HG02981 (cell line): ENCODE measurements at regions not wholly inside any gene's neighbourhood (a gene's known extent, or its start where the extent isn't known, plus 50 kb on each side); places are given as distances from the start of the nearest gene placed in this dataset.
"Not testable (repeated sequence)": the region's sequence is repeated elsewhere in the genome, so short reads cannot be mapped to it uniquely, and the experiment has no call there.

Source experiments
- ATAC-seq: cut with Tn5 transposase; IDR thresholded peaks from one replicate; pipeline ENCODE4 v1.9.1; 2021; ENCODE audit warnings: mild to moderate bottlenecking, moderate library complexity; ENCODE audit not compliant: unreplicated experiment

DNA sequence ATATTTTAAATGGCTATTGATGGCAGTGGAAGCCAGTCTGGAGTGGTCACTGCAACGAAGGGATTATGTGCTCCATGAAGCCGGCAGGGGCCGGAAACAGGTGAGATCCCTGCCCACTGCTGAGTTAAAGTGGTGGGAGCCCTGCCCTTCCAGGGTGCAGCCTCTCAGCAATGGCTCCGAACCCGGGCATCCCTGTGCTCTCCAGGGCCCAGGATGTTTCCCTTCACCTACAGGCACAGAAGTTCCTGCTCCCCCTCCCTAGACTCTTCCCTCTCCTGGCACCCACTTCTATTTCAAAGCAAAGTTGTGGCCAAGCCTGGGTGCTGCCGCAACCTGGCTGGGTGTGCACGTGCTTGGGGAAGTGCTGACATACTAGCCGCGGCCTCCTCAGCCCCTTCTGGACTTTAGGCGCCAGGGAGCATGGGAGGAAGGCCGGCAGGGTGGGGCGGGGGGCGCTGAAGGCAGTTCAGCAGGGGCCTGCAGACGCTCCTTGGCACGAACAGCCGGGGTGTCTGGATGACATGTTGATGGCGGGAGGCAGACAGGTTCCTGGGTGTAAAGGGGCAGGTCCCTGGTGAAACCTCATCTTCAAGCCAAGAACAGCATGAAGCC lies 452.3 kb downstream of the HTR1B start:
- no peak for ATAC-seq

DNA sequence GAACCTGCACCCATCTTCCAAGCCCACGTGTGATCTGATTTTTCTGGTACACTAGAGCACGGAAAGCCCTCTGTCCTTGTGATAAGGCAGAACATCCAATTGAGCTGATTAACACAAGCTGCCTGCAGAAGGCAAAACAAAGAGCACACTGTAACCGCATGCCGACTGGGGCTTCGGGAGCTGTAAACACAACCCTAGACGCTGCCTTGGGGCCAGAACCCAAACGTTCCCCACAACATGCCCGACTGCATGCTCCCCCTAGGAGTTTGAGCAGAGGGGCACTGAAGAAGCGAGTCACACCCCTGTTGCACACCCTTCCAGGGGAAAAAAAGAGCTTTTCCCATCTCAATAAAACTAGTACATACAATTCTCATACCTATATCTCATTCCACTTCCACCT lies 470.7 kb downstream of the HTR1B start:
- no peak for ATAC-seq

DNA sequence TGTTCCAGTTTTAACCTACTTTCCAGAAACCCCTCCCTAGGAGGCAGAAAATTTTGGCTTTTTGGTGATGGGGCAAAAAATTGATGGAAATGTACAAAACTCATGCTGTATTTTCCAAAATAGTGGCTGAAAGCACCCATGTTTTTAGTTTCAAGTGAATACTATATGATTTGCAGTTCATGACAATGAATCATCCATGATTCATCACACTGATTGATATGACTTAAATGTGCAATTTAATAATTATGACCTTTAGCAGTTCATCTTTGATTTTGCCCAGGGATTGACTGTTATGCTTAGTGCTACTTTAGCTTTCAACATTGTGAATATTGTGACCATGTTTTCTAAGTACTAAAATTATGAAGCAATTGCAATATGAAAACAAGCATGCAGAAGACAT lies 478.7 kb downstream of the HTR1B start:
- no peak for ATAC-seq

DNA sequence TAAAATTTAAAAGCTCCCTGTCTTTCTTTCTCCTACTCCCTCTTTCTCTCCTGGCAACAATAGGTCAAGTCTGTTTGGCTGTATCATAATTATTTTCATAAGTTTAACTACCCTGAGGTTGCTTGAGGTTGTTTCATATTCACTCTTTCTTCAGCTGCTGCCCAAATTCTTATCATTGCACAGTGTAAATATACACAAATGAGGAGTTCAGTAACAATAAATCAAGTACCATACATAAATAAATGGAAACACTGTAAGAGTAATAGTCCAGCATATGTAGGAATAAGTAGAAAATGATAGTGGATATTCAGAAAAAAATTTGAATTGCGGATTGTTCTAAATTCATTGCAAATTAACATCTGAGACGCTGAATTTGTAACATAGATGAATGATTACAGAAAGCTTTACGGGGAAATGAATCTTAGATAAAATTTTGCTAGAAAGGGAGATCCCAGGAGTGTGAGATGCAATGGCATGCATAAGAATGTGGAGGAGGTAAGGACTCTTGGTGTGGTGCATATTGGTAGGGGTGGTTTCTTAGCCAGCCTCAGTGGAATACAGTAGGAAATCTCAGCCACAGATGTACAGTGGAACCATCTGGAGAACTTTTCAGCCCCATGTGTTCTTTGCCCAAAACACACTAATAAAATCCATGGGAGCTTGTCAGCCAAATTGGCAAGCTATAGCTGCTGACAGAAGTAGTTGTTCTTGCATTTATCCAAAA lies 480.7 kb downstream of the HTR1B start:
- ATAC-seq = no peak

DNA sequence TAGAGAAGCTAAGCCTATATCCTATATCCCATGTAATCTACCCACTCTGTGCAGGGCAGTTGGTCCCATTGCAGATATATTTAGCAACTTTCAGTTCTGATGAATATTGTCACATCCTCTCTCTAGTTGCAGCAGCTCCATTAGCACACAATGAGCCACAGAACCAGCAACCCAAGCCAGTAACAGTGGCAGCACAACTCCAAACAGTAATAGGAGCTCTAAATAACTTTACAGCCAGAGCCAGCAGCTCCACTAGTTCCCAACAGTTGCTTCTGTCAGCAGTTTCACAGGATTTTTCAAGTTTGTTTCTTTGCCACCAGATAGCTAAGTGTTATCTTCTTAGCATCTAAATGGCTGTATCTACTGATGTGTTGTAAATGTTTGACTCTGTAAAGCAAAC lies 490.8 kb downstream of the HTR1B start:
- no peak for ATAC-seq

DNA sequence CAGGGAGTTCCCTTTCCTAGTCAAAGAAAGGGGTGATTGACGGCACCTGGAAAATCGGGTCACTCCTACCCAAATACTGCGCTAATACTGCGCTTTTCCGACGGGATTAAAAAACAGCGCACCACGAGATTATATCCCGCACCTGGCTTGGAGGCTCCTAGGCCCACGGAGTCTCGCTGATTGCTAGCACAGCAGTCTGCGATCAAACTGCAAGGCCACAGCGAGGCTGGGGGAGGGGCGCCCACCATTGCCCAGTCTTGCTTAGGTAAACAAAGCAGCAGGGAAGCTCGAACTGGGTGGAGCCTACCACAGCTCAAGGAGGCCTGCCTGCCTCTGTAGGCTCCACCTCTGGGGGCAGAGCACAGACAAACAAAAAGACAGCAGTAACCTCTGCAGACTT lies 504.1 kb downstream of the HTR1B start:
- ATAC-seq = not testable (repeated sequence)

DNA sequence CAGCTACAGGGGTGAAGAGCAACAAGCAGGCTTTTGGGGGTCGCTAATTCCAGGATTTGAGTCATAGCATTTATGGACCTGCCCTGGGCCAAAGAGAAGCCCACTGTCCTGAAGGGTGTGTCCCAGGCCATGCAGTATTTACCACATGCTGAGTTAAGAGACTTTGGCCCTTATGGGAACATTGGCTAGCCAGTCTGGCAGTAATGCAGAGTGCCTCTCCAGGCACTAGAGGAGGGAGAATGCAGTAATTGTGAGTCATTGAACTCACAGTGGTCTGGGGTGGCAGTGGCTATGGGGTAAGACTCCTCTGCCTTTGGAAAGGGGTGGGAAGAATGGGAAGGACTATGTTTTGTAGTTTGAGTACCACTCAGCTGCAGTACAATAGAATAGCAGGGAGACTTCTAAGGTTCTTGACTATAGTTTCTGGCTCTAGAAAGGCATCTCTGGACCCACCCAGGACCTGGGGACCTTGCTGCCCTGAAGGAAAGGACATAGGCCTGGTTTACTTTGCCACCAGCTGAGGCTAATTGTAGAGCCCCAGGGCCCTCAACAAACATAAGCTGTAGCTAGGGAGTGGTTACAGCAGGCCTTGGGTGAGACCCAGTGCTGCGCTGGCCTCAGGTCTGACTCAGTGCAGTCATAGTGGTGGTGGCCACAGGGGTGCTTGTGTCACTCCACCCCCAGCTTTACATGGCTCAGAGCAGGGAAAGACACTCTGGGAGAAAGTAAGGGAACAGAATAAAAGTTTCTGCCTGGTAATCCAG lies 520.9 kb downstream of the HTR1B start:
- no peak for ATAC-seq

DNA sequence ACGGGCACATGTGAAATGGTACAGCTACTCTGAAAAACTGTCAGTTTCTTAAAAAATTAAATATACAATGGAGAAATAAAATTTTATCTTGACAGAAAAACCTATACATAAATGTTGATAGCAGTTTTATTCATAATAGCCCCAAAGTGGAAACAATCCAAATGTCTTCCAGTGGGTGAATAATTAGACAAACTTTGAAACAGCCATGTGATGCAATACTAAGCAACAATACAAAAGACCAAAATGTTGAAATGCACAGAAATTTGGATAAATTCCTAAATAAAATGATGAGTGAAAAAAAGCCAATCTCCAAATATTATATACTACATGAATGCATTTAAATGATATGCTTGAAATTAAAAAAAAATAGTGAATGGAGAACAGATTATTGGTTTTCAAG lies 523.1 kb downstream of the HTR1B start:
- ATAC-seq = no peak

DNA sequence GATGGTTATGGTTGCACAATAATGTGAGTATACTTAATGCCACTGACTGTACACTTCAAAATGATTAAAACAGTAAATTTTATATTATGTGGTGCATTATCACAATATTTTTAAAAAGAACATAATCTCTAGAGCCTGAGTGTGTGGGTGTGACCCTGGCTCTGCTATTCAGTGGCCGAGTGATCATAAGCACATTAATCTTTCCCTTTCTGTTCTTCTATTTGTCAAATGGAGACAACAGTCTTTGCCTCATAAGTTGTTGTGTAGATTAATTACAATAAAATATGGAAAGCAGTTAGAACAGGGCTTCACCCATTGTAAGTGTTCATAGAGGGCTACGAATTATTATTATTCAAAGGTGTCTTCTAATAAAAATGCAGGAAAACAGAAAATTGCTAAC lies 548.6 kb downstream of the HTR1B start:
- ATAC-seq = no peak

DNA sequence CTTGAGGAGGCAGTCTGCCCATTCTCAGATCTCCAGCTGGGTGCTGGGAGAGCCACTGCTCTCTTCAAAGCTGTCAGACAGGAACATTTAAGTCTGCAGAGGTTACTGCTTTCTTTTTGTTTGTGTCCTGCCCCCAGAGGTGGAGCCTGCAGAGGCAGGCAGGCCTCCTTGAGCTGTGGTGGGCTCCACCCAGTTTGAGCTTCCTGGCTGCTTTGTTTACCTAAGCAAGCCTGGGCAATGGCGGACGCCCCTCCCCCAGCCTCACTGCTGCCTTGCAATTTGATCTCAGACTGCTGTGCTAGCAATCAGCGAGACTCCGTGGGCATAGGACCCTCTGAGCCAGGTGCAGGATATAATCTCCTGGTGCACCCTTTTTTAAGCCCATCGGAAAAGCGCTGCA lies 557.8 kb downstream of the HTR1B start:
- ATAC-seq = not testable (repeated sequence)

DNA sequence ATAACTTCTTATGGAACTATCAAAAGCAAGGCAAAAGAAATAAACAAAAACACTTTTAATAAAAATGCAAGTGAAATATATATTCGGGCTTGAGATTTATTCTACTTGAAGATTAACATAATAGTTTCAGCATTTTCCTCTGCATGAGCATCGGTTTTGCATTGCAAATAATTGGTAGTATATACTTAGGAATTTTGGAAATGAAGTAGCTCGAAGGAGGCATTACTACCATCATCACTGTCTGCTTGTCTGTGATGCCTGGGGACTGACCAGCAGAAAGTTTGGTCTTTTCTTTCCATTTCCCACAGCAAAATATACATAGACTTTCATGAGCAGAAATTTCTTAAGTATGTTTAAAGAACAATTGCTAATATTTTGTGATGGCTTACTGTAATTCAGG lies 570.7 kb downstream of the HTR1B start:
- ATAC-seq = no peak

DNA sequence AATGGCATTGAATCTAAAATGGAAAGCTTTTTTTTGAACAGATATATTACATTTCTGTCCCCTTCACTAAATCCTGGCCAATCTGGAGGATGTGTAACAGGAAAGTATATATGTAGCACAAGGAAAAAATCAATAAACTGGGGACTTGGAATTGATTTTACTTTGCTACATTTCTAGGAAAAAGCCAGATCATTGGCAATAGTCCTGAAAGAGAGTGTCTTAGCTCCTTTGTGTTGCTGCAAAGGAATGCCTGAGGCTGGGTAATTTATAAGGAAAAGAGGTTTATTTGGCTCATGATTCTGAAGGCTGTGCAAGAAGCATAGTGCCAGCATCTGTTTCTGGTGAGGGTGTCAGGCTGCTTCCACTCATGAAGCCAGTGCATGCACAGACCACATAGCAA lies 574.9 kb downstream of the HTR1B start:
- no peak for ATAC-seq

DNA sequence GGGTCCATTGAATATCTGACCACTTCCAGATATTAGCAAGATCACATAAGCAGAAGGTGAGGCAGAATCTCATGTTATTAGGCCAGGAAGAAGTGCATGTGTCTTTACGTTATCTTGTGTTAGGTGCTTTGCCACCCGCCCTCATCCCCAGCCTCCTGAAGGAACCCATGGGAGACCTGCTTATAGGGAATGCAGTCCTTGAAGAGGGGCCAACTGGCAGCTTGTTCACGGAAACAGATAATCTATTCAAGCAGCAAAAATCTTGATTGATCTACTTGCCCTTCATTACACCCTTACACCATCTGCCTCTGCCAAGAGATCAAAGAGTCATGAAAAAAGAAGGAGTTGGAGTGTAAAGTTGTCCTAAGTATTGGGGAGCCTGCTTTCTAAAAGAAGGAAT lies 576.4 kb downstream of the HTR1B start:
- ATAC-seq = no peak

DNA sequence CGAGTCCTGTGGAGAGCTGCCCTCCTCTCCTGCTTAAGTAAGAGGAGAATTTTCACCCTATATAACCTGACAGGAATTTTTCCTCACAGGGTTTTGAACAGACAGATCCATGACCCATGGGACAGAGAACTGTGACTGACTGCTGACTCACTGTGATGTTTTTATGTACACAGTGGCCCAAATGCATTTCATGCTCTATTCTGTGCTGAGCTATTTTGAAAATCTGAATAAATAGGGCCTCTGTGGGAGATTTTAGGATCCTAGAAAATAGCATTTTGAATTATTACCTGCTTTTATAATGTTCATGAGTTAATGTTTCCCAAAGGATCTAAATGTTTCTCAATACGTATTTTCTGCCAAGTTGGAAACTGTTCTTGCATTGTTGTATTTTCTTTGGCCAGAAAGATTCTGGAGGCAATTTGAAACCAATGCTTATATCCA lies 577.4 kb downstream of the HTR1B start:
- no peak for ATAC-seq

DNA sequence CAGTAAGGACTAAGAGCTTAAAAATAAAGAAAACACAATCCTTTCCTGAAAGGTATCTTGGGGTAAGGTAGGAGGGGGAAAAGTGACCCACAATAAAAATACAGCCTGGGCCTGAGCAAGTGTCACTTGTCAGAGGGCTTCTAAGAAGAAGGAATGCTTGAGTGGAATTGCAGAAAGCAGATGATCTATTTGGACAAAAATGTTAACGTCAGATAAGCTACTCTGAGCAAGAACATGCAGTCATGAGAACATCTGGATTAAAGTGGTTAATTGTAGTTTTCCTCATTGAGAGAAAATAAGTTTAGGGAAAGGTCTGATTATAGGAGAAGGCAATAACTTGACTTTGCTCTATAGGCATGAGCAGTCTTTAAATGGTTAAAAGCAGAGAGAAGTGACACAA lies 581.9 kb downstream of the HTR1B start:
- no peak for ATAC-seq

DNA sequence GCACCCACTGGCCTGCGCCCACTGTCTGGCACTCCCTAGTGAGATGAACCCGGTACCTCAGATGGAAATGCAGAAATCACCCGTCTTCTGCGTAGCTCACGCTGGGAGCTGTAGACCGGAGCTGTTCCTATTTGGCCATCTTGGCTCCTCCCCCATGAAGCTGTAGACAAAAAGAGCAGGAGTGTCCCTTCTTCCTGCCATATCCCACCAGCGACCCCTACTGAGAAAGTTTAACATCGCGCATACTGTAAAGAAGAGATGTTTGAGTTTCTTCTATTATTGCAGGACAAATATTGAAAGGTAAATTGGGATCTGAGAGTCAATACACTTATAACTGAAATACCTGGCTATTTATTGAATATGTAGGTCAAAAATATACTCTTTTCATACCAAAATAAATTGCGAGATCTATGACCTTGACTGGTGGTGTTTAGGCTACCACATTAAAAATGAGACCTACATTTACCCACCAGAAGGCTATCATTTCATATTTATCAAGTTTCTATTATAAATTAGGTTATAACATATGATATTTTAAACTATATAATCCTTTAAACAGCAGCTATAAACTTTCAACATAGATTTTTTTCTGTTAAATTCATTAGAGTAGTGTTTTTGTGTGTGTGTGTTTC lies 586.3 kb downstream of the HTR1B start:
- no peak for ATAC-seq

DNA sequence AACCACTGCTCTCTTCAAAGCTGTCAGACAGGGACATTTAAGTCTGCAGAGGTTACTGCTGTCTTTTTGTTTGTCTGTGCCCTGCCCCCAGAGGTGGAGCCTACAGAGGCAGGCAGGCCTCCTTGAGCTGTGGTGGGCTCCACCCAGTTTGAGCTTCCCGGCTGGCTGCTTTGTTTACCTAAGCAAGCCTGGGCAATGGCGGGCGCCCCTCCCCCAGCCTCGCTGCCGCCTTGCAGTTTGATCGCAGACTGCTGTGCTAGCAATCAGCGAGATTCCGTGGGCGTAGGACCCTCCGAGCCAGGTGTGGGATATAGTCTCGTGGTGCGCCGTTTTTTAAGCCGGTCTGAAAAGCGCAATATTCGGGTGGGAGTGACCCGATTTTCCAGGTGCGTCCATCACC lies 586.9 kb downstream of the HTR1B start:
- ATAC-seq = not testable (repeated sequence)

DNA sequence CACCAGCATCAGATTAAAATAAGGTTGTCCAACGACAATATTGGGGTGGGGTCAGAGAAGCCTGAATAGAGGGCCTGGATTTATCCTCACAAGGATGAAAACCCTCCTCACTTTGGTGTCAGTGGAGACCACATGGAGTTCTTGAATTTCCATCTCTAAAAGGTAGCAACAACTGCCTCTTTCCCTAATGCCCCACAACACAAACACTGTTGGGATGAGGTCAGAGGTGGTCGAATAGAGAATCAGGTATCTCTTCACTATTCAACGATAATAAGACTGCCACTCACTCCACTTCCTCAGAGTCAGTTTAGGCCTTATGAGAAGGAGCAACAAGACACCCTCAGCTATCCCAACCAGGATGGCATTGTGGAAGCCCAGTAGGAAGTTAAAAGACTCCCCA lies 596.1 kb downstream of the HTR1B start:
- no peak for ATAC-seq

DNA sequence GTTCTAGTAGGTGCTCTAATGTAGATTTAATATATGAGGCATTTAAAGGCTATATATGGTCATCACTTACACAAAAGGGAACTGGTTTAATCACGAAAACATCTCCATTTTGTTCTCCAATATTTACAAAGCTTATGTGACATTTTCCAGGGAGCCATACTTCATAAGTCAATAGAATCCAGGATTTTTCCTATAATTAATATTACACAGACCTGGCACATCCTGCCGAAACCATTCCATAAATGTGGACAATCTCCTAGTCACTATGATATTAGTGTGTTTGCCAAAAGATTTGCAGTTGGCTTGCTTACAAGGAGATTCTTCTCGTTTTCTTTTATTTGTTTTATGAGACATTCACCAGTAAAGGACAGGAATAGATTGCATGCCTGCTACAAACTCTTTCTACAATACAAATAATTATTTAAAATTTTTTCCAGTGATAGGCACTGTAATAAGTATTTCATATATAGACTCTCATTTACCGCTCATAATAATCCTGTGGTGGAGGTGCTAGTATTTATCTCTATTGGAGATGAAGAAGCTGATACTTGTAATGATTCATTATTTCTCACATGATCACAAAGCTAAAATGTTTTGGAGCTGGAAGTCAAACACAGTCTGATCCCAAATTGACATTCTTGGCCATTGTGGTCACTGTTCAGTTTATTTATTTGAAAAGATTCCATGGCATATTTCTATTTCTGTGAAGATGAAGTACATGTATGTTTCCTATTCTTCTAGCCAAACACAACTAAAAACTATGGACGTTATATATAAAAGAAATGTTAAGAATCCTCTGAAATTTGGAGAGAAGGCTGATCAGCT lies 597.0 kb downstream of the HTR1B start:
- no peak for ATAC-seq

DNA sequence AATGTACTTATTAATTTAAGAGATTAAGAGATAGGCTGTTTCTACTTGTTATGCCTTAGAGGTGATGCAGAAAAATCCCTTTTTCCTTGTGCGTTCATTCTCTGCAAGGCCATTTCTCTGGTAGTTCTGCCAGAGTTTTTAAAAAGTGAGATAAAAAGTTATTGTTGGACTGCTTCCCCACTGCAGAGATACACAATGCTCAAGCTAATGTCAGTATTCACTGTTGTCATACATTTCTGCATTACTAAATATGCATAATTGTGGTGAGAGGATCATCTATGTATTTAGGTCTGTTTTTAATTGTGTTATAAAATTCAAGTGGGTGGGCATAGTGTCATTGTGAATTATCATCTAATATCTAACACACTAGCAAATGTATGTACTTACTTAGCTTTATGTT lies 600.4 kb downstream of the HTR1B start:
- ATAC-seq = no peak

DNA sequence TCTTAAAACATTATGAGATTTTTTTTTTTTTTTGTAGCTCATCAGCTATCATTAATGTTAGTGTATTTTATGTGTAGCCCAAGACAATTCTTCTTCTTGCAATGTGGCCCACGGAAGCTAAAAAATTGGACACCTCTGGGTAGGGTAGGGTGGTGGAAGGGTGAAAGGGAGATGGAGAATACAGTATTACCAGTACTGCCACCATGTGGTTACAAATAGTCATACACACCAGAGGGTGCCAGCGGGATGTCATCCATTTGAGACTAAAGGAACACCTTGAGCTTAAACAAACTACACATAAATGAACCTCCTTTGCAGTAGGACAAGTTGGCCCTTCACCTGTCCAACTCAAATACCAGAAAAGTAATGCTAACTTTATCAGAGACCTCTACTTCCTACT lies 601.9 kb downstream of the HTR1B start:
- ATAC-seq = peak; percentile 74
